Mucosa of descending colon (tissue), 3 donors: ENCODE measurements at regions not wholly inside any gene's neighbourhood (a gene's known extent, or its start where the extent isn't known, plus 50 kb on each side); places are given as distances from the start of the nearest gene placed in this dataset.

Source experiments
- ATAC-seq: fragments of 200-7000 bp; cut with Tn5 transposase; one replicate; pipeline ENCODE4 v1.9.1; 2020; ENCODE audit warnings: mild to moderate bottlenecking, moderate library complexity
- DNase-seq, 3 donors: peaks; one replicate each; pipeline ENCODE4 v3.0.0-alpha.2; 2020
- H3K36me3 ChIP-seq: fragments of 200-600 bp; one replicate; pipeline ENCODE4 v1.8.0; 2021; ENCODE audit warnings: low read depth, mild to moderate bottlenecking
- H3K4me1 ChIP-seq: fragments of 200-600 bp; one replicate; pipeline ENCODE4 v1.8.0; 2021; ENCODE audit warnings: low read depth, mild to moderate bottlenecking
- H3K4me3 ChIP-seq: fragments of 200-600 bp; one replicate; pipeline ENCODE4 v1.8.0; 2021; ENCODE audit warnings: mild to moderate bottlenecking
- H3K9me3 ChIP-seq: fragments of 200-600 bp; one replicate; pipeline ENCODE4 v1.8.0; 2021; ENCODE audit warnings: mild to moderate bottlenecking
- intact Hi-C, 2 donors: fragments of 100-400 bp; cut with DNase I in 1 of 2; cut with micrococcal nuclease in 1 of 2; formaldehyde crosslinking; loops; one replicate each; pipeline versions ENCODE4 v1.11.0 to v1.11.1; 2022; cut with DNase I, micrococcal nuclease
- TF ChIP-seq, protein P1 (sequence below): fragments of 200-600 bp; IDR thresholded peaks from one replicate; pipeline ENCODE4 v1.8.0; 2022; ENCODE audit warnings: antibody characterized with exemption, mild to moderate bottlenecking
- donor health status: DM: no; HTN: no; CAD: no; lungs with moderate emphysema.
- donor health status: DM: no; HTN: no; CAD: no.
- donor health status: DM: no; HTN: yes; CAD: no.

DNA sequence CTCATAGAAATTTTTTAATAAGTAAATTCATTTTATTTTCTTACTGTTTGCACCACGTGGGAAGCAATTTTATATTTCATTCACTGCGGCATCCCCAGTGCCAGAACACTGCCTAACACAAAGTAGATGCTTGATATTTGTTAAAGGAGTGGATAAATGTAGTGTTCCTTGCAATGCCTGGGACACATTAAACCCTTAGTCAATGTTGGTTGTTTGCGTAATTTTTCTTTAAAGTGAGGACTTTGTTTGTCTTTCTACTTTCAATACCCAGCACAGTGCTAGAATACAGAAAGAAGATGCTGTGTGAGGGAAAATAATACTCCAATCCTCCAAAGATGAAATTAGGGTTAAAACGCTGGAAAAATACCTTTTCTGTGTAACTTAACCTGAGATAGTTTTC lies 299.3 kb downstream of the MAP2K6 start:
- TF ChIP-seq, protein P1, sequence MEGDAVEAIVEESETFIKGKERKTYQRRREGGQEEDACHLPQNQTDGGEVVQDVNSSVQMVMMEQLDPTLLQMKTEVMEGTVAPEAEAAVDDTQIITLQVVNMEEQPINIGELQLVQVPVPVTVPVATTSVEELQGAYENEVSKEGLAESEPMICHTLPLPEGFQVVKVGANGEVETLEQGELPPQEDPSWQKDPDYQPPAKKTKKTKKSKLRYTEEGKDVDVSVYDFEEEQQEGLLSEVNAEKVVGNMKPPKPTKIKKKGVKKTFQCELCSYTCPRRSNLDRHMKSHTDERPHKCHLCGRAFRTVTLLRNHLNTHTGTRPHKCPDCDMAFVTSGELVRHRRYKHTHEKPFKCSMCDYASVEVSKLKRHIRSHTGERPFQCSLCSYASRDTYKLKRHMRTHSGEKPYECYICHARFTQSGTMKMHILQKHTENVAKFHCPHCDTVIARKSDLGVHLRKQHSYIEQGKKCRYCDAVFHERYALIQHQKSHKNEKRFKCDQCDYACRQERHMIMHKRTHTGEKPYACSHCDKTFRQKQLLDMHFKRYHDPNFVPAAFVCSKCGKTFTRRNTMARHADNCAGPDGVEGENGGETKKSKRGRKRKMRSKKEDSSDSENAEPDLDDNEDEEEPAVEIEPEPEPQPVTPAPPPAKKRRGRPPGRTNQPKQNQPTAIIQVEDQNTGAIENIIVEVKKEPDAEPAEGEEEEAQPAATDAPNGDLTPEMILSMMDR = no peak
- Histone ChIP-seq H3K4me1 (no peaks in the 10 kb centered on the region), H3K9me3 (no peaks in the 10 kb centered on the region), H3K4me3 (no peak overlapping the region), H3K36me3 (no peaks in the 10 kb centered on the region)
- DNase-seq = no peak
- no peak for ATAC-seq
- intact Hi-C loops = no loop called here

DNA sequence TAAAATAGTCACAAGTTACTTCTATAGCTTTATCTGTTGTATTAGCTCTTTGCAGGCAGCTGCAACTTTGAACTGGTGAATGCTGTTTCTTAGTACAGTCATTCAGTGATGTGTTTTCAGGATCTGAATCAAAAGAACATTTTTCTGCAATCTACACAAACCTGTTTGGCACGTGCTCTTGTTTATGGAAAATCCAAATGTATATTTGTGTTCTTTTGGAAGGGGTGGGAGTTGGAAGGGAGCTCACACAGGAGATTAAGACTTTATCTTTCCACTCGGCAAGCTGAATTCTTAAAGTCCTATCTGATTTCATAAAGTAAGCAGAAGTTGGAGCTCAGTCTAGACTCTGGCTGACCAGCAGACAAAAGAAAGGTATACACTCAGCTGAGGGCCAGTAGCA lies 300.2 kb downstream of the MAP2K6 start:
- Histone ChIP-seq H3K9me3 (no peaks in the 10 kb centered on the region), H3K4me3 (no peak overlapping the region), H3K36me3 (no peaks in the 10 kb centered on the region), H3K4me1 (no peaks in the 10 kb centered on the region)
- TF ChIP-seq, protein P1 = no peak
- DNase-seq (no peak), ATAC-seq (no peak)
- intact Hi-C loops = no loop called here

DNA sequence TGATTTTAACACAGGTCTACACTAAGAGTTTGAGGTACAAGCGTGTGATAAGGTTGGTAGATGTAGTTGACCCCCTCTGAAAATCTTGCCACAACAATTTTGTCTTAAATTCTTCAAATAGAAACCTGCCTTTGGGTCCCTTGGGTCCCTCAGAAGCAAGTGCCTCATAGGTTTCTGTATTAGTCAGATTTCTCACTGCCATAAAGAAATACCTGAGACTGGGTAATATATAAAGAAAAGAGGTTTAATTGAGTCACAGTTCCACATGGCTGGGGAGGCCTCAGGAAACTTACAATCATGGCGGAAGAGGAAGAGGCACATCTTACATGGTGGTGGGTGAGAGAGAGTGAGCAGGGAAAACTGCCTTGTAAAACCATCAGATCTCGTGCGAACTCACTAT lies 301.2 kb downstream of the MAP2K6 start:
- H3K36me3 ChIP-seq = no peaks in the 10 kb centered on the region
- intact Hi-C loops = no loop called here
- TF ChIP-seq, protein P1 = no peak

DNA sequence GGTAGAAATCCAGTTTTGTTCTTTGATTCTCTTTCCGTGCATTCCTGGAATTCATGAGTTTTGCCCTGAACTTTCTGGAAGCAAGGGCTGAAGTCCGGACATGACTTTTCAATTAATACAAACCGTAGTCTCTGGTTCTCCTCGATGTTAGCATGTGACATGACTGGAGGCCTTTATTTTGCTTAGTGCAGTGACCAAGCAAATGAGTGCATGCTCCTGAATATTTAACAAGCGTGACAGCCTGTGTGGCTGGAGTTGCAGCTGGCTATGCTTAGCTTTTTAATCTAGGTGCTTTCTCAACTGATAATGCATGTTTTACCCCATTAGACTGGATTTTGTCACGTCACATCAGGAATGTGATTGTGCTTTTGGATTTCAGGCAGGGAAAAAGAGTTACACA lies 302.1 kb downstream of the MAP2K6 start:
- Histone ChIP-seq H3K4me1 (no peaks in the 10 kb centered on the region), H3K36me3 (no peaks in the 10 kb centered on the region), H3K9me3 (no peaks in the 10 kb centered on the region), H3K4me3 (no peak overlapping the region)
- ATAC-seq = no peak
- intact Hi-C loops = no loop called here
- TF ChIP-seq, protein P1 = no peak
- no peak for DNase-seq

More for the DNA sequence above, 301.2 kb downstream of the MAP2K6 start:
- no peak overlapping the region for H3K4me3 ChIP-seq
- H3K9me3 ChIP-seq = no peaks in the 10 kb centered on the region
- no peaks in the 10 kb centered on the region for H3K4me1 ChIP-seq
- ATAC-seq = no peak
- DNase-seq = no peak

DNA sequence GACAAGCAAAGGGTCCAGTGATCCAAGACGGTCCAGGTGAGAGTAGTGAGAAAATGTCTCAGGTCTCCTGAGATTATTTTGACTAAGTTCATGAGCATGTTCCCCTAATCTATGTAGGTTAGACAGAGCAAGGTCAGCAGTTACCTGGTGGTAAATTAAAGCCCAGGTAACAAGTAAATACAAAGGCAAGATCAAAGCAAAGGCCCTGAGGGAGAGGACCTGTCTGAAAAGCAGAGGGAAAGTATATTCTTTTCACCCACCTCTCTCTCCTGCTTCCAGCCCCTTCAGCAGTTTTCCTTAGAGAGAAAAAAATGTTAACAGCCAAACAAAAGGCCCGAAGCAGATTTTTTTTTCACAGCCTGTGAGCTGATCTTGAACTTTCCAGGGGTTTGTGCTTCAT lies 302.7 kb downstream of the MAP2K6 start:
- H3K36me3 ChIP-seq = no peaks in the 10 kb centered on the region
- intact Hi-C loops = no loop called here
- no peaks in the 10 kb centered on the region for H3K4me1 ChIP-seq
- no peaks in the 10 kb centered on the region for H3K9me3 ChIP-seq
- TF ChIP-seq, protein P1 = no peak
- no peak for DNase-seq
- no peak for ATAC-seq
- H3K4me3 ChIP-seq = no peak overlapping the region

DNA sequence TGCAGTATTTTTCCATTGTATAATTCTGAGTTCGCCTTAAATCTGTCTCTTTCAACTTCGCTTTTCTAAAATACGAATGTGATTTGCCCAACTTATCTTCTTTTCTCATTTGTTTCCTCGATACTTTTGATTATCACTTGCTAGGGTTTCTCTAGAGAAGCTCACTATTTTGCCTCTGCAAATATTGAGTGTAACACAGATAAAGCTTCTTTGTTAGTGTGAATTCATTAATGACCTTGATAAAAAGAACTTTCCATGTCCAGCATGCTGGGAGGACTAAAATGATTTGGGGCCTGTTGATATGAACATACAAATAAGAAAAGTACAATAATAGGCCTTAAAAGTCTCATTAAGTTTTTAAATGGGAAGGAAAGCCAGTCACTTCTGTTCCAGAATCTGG lies 303.3 kb downstream of the MAP2K6 start:
- H3K4me3 ChIP-seq = no peak overlapping the region
- DNase-seq (no peak), ATAC-seq (no peak)
- no peaks in the 10 kb centered on the region for H3K9me3 ChIP-seq
- intact Hi-C loops = no loop called here
- TF ChIP-seq, protein P1 = no peak
- H3K4me1 ChIP-seq = no peaks in the 10 kb centered on the region
- H3K36me3 ChIP-seq = no peaks in the 10 kb centered on the region
